GM21367 (cell line): ENCODE measurements at regions not wholly inside any gene's neighbourhood (a gene's known extent, or its start where the extent isn't known, plus 50 kb on each side); places are given as distances from the start of the nearest gene placed in this dataset.
"Not testable (repeated sequence)": the region's sequence is repeated elsewhere in the genome, so short reads cannot be mapped to it uniquely, and the experiment has no call there.

Source experiments
- ATAC-seq: cut with Tn5 transposase; IDR thresholded peaks from one replicate; pipeline ENCODE4 v1.9.1; 2021; ENCODE audit not compliant: unreplicated experiment

- ATAC-seq, result no peak
Observed at GRCh38 chr9:72471096-72471495, 50.3 kb upstream of the TMC1 start.

GRCh38 chr9:72467766-72468738, 53.4 kb upstream of the TMC1 start:
- ATAC-seq, result no peak

GRCh38 chr9:72465593-72465984, 55.8 kb upstream of the TMC1 start:
- no peak for ATAC-seq

GRCh38 chr9:72464857-72465592, 56.4 kb upstream of the TMC1 start:
- no peak for ATAC-seq

GRCh38 chr9:72462340-72462739, 59.1 kb upstream of the TMC1 start:
- ATAC-seq, result no peak

GRCh38 chr9:72460342-72461312, 60.8 kb upstream of the TMC1 start:
- no peak for ATAC-seq

- no peak for ATAC-seq
Observed at GRCh38 chr9:72459308-72459707, 62.1 kb upstream of the TMC1 start.

- no peak for ATAC-seq
Observed at GRCh38 chr9:72458153-72458552, 63.3 kb upstream of the TMC1 start.

GRCh38 chr9:72457366-72457765, 64.0 kb upstream of the TMC1 start:
- no peak for ATAC-seq

- no peak for ATAC-seq
Observed at GRCh38 chr9:72454871-72455491, 66.4 kb upstream of the TMC1 start.

GRCh38 chr9:72453797-72454196, 67.6 kb upstream of the TMC1 start:
- ATAC-seq, result no peak

- ATAC-seq, result not testable (repeated sequence)
Observed at GRCh38 chr9:72446241-72446640, 75.2 kb upstream of the TMC1 start.

- no peak for ATAC-seq
Observed at GRCh38 chr9:72445306-72445995, 76.0 kb upstream of the TMC1 start.

- no peak for ATAC-seq
Observed at GRCh38 chr9:72444435-72444834, 77.0 kb upstream of the TMC1 start.

- ATAC-seq, result peak; percentile 97
Observed at GRCh38 chr9:72443855-72444254, 77.6 kb upstream of the TMC1 start.

- no peak for ATAC-seq
Observed at GRCh38 chr9:72441848-72442607, 77.0 kb upstream of the ZFAND5 start.

- ATAC-seq, result no peak
Observed at GRCh38 chr9:72440992-72441847, 76.2 kb upstream of the ZFAND5 start.

- ATAC-seq, result no peak
Observed at GRCh38 chr9:72440378-72440777, 75.4 kb upstream of the ZFAND5 start.
